SJCRH30 (cell line): ENCODE measurements at regions not wholly inside any gene's neighbourhood (a gene's known extent, or its start where the extent isn't known, plus 50 kb on each side); places are given as distances from the start of the nearest gene placed in this dataset.

Experiments
- DNase-seq, 2 experiments: peaks; one replicate each; pipeline ENCODE4 v3.0.0-alpha.2; 2015 to 2020
- H3K27ac ChIP-seq: fragments of 250-450 bp; sonication (Bioruptor Pico); 2 replicates; pipeline ENCODE4 v1.5.1; 2020; ENCODE audit warnings: mild to moderate bottlenecking, moderate library complexity
- H3K27me3 ChIP-seq: fragments of 250-450 bp; sonication (Bioruptor Pico); 2 replicates; pipeline ENCODE4 v1.5.1; 2020; ENCODE audit warnings: mild to moderate bottlenecking, moderate library complexity
- H3K36me3 ChIP-seq: fragments of 250-450 bp; sonication (Bioruptor Pico); 2 replicates; pipeline ENCODE4 v1.5.1; 2020; ENCODE audit warnings: mild to moderate bottlenecking, moderate library complexity
- H3K4me1 ChIP-seq: fragments of 250-450 bp; sonication (Bioruptor Pico); 2 replicates; pipeline ENCODE4 v1.5.1; 2020; ENCODE audit warnings: mild to moderate bottlenecking, moderate library complexity
- H3K4me3 ChIP-seq: fragments of 250-450 bp; sonication (Bioruptor Pico); 2 replicates; pipeline ENCODE4 v1.5.1; 2020; ENCODE audit warnings: mild to moderate bottlenecking, moderate library complexity
- H3K9me3 ChIP-seq: fragments of 250-450 bp; sonication (Bioruptor Pico); replicated peaks from 2 replicates; pipeline ENCODE4 v1.5.1; 2020; ENCODE audit warnings: mild to moderate bottlenecking, moderate library complexity

- no peak overlapping the region for H3K27ac ChIP-seq
- no peaks in the 10 kb centered on the region for H3K36me3 ChIP-seq
- H3K9me3 ChIP-seq, result no peaks in the 10 kb centered on the region
- H3K4me3 ChIP-seq, result no peak overlapping the region
- no peak for DNase-seq
- no peaks in the 10 kb centered on the region for H3K4me1 ChIP-seq
- H3K27me3 ChIP-seq, result no peaks in the 10 kb centered on the region
Measured at GRCh38 chr2:172322049-172322448, 105.3 kb upstream of the ITGA6 start.

- Histone ChIP-seq H3K4me1 (no peaks in the 10 kb centered on the region), H3K27ac (no peak overlapping the region), H3K27me3 (no peaks in the 10 kb centered on the region), H3K9me3 (no peaks in the 10 kb centered on the region), H3K36me3 (no peaks in the 10 kb centered on the region), H3K4me3 (no peak overlapping the region)
- no peak for DNase-seq
Measured at GRCh38 chr2:172323256-172323655, 104.1 kb upstream of the ITGA6 start.

- Histone ChIP-seq H3K27ac (no peak overlapping the region), H3K36me3 (no peaks in the 10 kb centered on the region), H3K9me3 (no peaks in the 10 kb centered on the region), H3K27me3 (no peaks in the 10 kb centered on the region), H3K4me1 (no peaks in the 10 kb centered on the region), H3K4me3 (no peak overlapping the region)
- DNase-seq, result no peak
Measured at GRCh38 chr2:172323861-172324597, 103.4 kb upstream of the ITGA6 start.

GRCh38 chr2:172326211-172326509, 101.2 kb upstream of the ITGA6 start:
- no peaks in the 10 kb centered on the region for H3K4me1 ChIP-seq
- no peak overlapping the region for H3K4me3 ChIP-seq
- no peaks in the 10 kb centered on the region for H3K36me3 ChIP-seq
- no peaks in the 10 kb centered on the region for H3K9me3 ChIP-seq
- no peak overlapping the region for H3K27ac ChIP-seq
- no peaks in the 10 kb centered on the region for H3K27me3 ChIP-seq
- no peak for DNase-seq

GRCh38 chr2:172328103-172328841, 99.1 kb upstream of the ITGA6 start:
- H3K4me3 ChIP-seq, result no peak overlapping the region
- no peak overlapping the region for H3K27ac ChIP-seq
- H3K4me1 ChIP-seq, result peaks cover 7% of the 10 kb centered on the region
- no peak for DNase-seq
- H3K36me3 ChIP-seq, result no peaks in the 10 kb centered on the region
- H3K9me3 ChIP-seq, result no peaks in the 10 kb centered on the region
- H3K27me3 ChIP-seq, result no peaks in the 10 kb centered on the region

GRCh38 chr2:172329416-172329773, 98.0 kb upstream of the ITGA6 start:
- H3K36me3 ChIP-seq, result no peaks in the 10 kb centered on the region
- H3K9me3 ChIP-seq, result no peaks in the 10 kb centered on the region
- no peak for DNase-seq
- H3K4me3 ChIP-seq, result no peak overlapping the region
- no peak overlapping the region for H3K27ac ChIP-seq
- H3K27me3 ChIP-seq, result no peaks in the 10 kb centered on the region
- H3K4me1 ChIP-seq, result peaks cover 12% of the 10 kb centered on the region

- Histone ChIP-seq H3K27me3 (no peaks in the 10 kb centered on the region), H3K36me3 (no peaks in the 10 kb centered on the region), H3K4me3 (no peak overlapping the region), H3K4me1 (peaks cover 12% of the 10 kb centered on the region), H3K9me3 (no peaks in the 10 kb centered on the region), H3K27ac (no peak overlapping the region)
- no peak for DNase-seq
Measured at GRCh38 chr2:172329774-172330671, 97.4 kb upstream of the ITGA6 start.

GRCh38 chr2:172332507-172332906, 94.9 kb upstream of the ITGA6 start:
- no peak overlapping the region for H3K27ac ChIP-seq
- H3K4me3 ChIP-seq, result no peak overlapping the region
- DNase-seq, result peak; percentile 35 to 65
- H3K36me3 ChIP-seq, result no peaks in the 10 kb centered on the region
- H3K27me3 ChIP-seq, result no peaks in the 10 kb centered on the region
- H3K4me1 ChIP-seq, result peaks cover 12% of the 10 kb centered on the region
- no peaks in the 10 kb centered on the region for H3K9me3 ChIP-seq

- Histone ChIP-seq H3K36me3 (no peaks in the 10 kb centered on the region), H3K27me3 (no peaks in the 10 kb centered on the region), H3K4me1 (peaks cover 12% of the 10 kb centered on the region), H3K4me3 (no peak overlapping the region), H3K9me3 (no peaks in the 10 kb centered on the region), H3K27ac (no peak overlapping the region)
- peak in 1 of 2 experiments; percentile 43 for DNase-seq
Measured at GRCh38 chr2:172333235-172333977, 94.0 kb upstream of the ITGA6 start.

GRCh38 chr2:172333978-172334330, 93.4 kb upstream of the ITGA6 start:
- H3K36me3 ChIP-seq, result no peaks in the 10 kb centered on the region
- no peak overlapping the region for H3K27ac ChIP-seq
- H3K9me3 ChIP-seq, result no peaks in the 10 kb centered on the region
- no peaks in the 10 kb centered on the region for H3K27me3 ChIP-seq
- peaks cover 12% of the 10 kb centered on the region for H3K4me1 ChIP-seq
- no peak overlapping the region for H3K4me3 ChIP-seq
- no peak for DNase-seq

- Histone ChIP-seq H3K9me3 (no peaks in the 10 kb centered on the region), H3K27me3 (no peaks in the 10 kb centered on the region), H3K4me3 (no peak overlapping the region), H3K4me1 (peaks cover 12% of the 10 kb centered on the region), H3K27ac (no peak overlapping the region), H3K36me3 (no peaks in the 10 kb centered on the region)
- no peak for DNase-seq
Measured at GRCh38 chr2:172334988-172335387, 92.4 kb upstream of the ITGA6 start.

- no peaks in the 10 kb centered on the region for H3K27me3 ChIP-seq
- H3K4me1 ChIP-seq, result peaks cover 12% of the 10 kb centered on the region
- no peaks in the 10 kb centered on the region for H3K36me3 ChIP-seq
- H3K27ac ChIP-seq, result no peak overlapping the region
- DNase-seq, result no peak
- no peaks in the 10 kb centered on the region for H3K9me3 ChIP-seq
- H3K4me3 ChIP-seq, result no peak overlapping the region
Measured at GRCh38 chr2:172335736-172336135, 91.7 kb upstream of the ITGA6 start.

- peaks cover 12% of the 10 kb centered on the region for H3K4me1 ChIP-seq
- no peaks in the 10 kb centered on the region for H3K9me3 ChIP-seq
- DNase-seq, result no peak
- no peak overlapping the region for H3K4me3 ChIP-seq
- H3K27me3 ChIP-seq, result no peaks in the 10 kb centered on the region
- H3K36me3 ChIP-seq, result no peaks in the 10 kb centered on the region
- no peak overlapping the region for H3K27ac ChIP-seq
Measured at GRCh38 chr2:172336681-172337080, 90.7 kb upstream of the ITGA6 start.

- Histone ChIP-seq H3K27me3 (no peaks in the 10 kb centered on the region), H3K9me3 (no peaks in the 10 kb centered on the region), H3K4me3 (no peak overlapping the region), H3K4me1 (no peaks in the 10 kb centered on the region), H3K36me3 (no peaks in the 10 kb centered on the region), H3K27ac (no peak overlapping the region)
- peak in 1 of 2 experiments; percentile 17 for DNase-seq
Measured at GRCh38 chr2:172339371-172340010, 87.9 kb upstream of the ITGA6 start.
